HG02885 (cell line): ENCODE measurements at regions not wholly inside any gene's neighbourhood (a gene's known extent, or its start where the extent isn't known, plus 50 kb on each side); places are given as distances from the start of the nearest gene placed in this dataset.
"Not testable (repeated sequence)": the region's sequence is repeated elsewhere in the genome, so short reads cannot be mapped to it uniquely, and the experiment has no call there.

Source experiments
- ATAC-seq: cut with Tn5 transposase; IDR thresholded peaks from one replicate; pipeline ENCODE4 v1.9.1; 2021; ENCODE audit warnings: mild to moderate bottlenecking; ENCODE audit not compliant: unreplicated experiment, poor library complexity

- ATAC-seq: peak; percentile 74
Observed at GRCh38 chr7:66413379-66414114, 208.4 kb downstream of the TPST1 start.

- ATAC-seq: no peak
Observed at GRCh38 chr7:66415659-66416265, 210.6 kb downstream of the TPST1 start.

GRCh38 chr7:66418537-66418936 is 210.1 kb upstream of the KCTD7 start:
- ATAC-seq: no peak

- no peak for ATAC-seq
Observed at GRCh38 chr7:66419210-66419609, 209.5 kb upstream of the KCTD7 start.

- no peak for ATAC-seq
Observed at GRCh38 chr7:66421830-66422475, 206.7 kb upstream of the KCTD7 start.

GRCh38 chr7:66423729-66424128 is 205.0 kb upstream of the KCTD7 start:
- ATAC-seq: no peak

GRCh38 chr7:66426332-66426731 is 202.3 kb upstream of the KCTD7 start:
- ATAC-seq: no peak

GRCh38 chr7:66426996-66427395 is 201.7 kb upstream of the KCTD7 start:
- no peak for ATAC-seq

GRCh38 chr7:66427956-66428355 is 200.7 kb upstream of the KCTD7 start:
- no peak for ATAC-seq

GRCh38 chr7:66429498-66430163 is 199.1 kb upstream of the KCTD7 start:
- no peak for ATAC-seq

- ATAC-seq: no peak
Observed at GRCh38 chr7:66430164-66430545, 198.5 kb upstream of the KCTD7 start.

GRCh38 chr7:66438703-66439405 is 189.8 kb upstream of the KCTD7 start:
- ATAC-seq: not testable (repeated sequence)

GRCh38 chr7:66442385-66442784 is 186.3 kb upstream of the KCTD7 start:
- no peak for ATAC-seq

GRCh38 chr7:66443946-66444345 is 184.7 kb upstream of the KCTD7 start:
- no peak for ATAC-seq

GRCh38 chr7:66447007-66447406 is 181.7 kb upstream of the KCTD7 start:
- not testable (repeated sequence) for ATAC-seq

- ATAC-seq: not testable (repeated sequence)
Observed at GRCh38 chr7:66450814-66451213, 177.9 kb upstream of the KCTD7 start.

- not testable (repeated sequence) for ATAC-seq
Observed at GRCh38 chr7:66451713-66452112, 177.0 kb upstream of the KCTD7 start.

- ATAC-seq: no peak
Observed at GRCh38 chr7:66452165-66452564, 176.5 kb upstream of the KCTD7 start.

- no peak for ATAC-seq
Observed at GRCh38 chr7:66453340-66453739, 175.3 kb upstream of the KCTD7 start.

GRCh38 chr7:66454600-66455225 is 174.0 kb upstream of the KCTD7 start:
- ATAC-seq: no peak
